SU-DHL-6 (cell line): ENCODE measurements at regions not wholly inside any gene's neighbourhood (a gene's known extent, or its start where the extent isn't known, plus 50 kb on each side); places are given as distances from the start of the nearest gene placed in this dataset.

Source experiments
- EZH2phosphoT487 ChIP-seq: fragments of 200-600 bp; sonication (generic), shearing (Covaris generic); conservative IDR thresholded peaks from 2 replicates; pipeline ENCODE4 v1.6.1; 2018; ENCODE audit warnings: mild to moderate bottlenecking, antibody characterized with exemption, low read length, moderate library complexity, mixed read lengths
- TF ChIP-seq, protein P1 (sequence below): fragments of 200-600 bp; sonication (generic); IDR thresholded peaks from one replicate; pipeline ENCODE4 v1.5.1; 2017; ENCODE audit warnings: antibody characterized with exemption, mild to moderate bottlenecking, low read length, moderate library complexity; ENCODE audit not compliant: insufficient read depth, poor library complexity, severe bottlenecking

DNA sequence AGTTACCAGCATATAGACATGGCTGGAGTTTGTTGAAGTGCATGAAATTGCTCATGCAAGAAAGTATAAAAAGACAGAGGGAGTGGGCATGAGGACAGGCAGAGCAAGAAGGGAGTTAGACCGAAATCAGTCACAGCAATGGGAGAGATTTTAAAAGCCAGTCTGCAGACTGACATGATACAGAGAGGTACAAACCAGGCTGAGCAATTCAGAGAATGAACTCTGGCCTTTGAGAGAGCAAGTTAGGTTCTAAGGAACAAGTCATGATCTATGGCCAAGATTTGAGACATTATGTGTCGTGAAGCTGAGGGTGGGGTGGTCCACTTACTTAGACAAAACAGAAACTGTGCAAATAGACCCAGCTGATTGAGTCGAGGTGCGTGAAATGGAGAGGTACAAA is 93.4 kb upstream of the TSC22D1 start:
- TF ChIP-seq, protein P1, sequence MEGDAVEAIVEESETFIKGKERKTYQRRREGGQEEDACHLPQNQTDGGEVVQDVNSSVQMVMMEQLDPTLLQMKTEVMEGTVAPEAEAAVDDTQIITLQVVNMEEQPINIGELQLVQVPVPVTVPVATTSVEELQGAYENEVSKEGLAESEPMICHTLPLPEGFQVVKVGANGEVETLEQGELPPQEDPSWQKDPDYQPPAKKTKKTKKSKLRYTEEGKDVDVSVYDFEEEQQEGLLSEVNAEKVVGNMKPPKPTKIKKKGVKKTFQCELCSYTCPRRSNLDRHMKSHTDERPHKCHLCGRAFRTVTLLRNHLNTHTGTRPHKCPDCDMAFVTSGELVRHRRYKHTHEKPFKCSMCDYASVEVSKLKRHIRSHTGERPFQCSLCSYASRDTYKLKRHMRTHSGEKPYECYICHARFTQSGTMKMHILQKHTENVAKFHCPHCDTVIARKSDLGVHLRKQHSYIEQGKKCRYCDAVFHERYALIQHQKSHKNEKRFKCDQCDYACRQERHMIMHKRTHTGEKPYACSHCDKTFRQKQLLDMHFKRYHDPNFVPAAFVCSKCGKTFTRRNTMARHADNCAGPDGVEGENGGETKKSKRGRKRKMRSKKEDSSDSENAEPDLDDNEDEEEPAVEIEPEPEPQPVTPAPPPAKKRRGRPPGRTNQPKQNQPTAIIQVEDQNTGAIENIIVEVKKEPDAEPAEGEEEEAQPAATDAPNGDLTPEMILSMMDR: no peak
- no peak for TF ChIP-seq EZH2phosphoT487
